Activated CD4-positive, alpha-beta T cell treated with anti-CD3 and anti-CD28 coated beads, Interleukin-2, amount 10 ng/mL, durations not matched to agents 24 days and 14 days (primary cell): ENCODE measurements at regions not wholly inside any gene's neighbourhood (a gene's known extent, or its start where the extent isn't known, plus 50 kb on each side); places are given as distances from the start of the nearest gene placed in this dataset.

Experiments
- DNase-seq: peaks from one replicate; pipeline ENCODE4 v3.0.0; 2022
- H3K27ac Mint-ChIP-seq: one replicate; pipeline ENCODE4 v1.8.0; 2022; ENCODE audit warnings: mild to moderate bottlenecking, mixed read lengths
- H3K27me3 Mint-ChIP-seq: one replicate; pipeline ENCODE4 v1.8.0; 2022; ENCODE audit warnings: mixed read lengths
- H3K36me3 Mint-ChIP-seq: one replicate; pipeline ENCODE4 v1.8.0; 2022; ENCODE audit warnings: low read depth, mild to moderate bottlenecking, mixed read lengths
- H3K4me1 Mint-ChIP-seq: one replicate; pipeline ENCODE4 v1.8.0; 2021; ENCODE audit warnings: mixed read lengths
- H3K4me3 Mint-ChIP-seq: one replicate; pipeline ENCODE4 v1.8.0; 2022; ENCODE audit warnings: mild to moderate bottlenecking, moderate library complexity, mixed read lengths
- H3K9me3 Mint-ChIP-seq: one replicate; pipeline ENCODE4 v1.8.0; 2021; ENCODE audit warnings: mixed read lengths
- intact Hi-C: fragments of 100-400 bp; cut with micrococcal nuclease; formaldehyde crosslinking; loops from one replicate; pipeline ENCODE4 v1.15.1; 2023

- peak; percentile 69 for DNase-seq
- intact Hi-C loops: no loop called here
- H3K4me3 Mint-ChIP-seq: peak overlapping the region; percentile 75
- no peaks in the 10 kb centered on the region for H3K36me3 Mint-ChIP-seq
- peaks cover 47% of the 10 kb centered on the region for H3K4me1 Mint-ChIP-seq
- H3K9me3 Mint-ChIP-seq: no peaks in the 10 kb centered on the region
- peak overlapping the region; percentile 87 for H3K27ac Mint-ChIP-seq
- no peaks in the 10 kb centered on the region for H3K27me3 Mint-ChIP-seq
Observed at GRCh38 chr10:4074545-4075407, 289.8 kb upstream of the KLF6 start.

- no peaks in the 10 kb centered on the region for H3K9me3 Mint-ChIP-seq
Observed at GRCh38 chr10:4073912-4074311, 288.9 kb upstream of the KLF6 start.

GRCh38 chr10:4070921-4071660, 286.1 kb upstream of the KLF6 start:
- Mint-ChIP-seq H3K27ac (no peak overlapping the region), H3K4me3 (no peak overlapping the region), H3K9me3 (no peaks in the 10 kb centered on the region), H3K36me3 (no peaks in the 10 kb centered on the region), H3K4me1 (peaks cover 33% of the 10 kb centered on the region), H3K27me3 (no peaks in the 10 kb centered on the region)
- intact Hi-C loops: no loop called here
- DNase-seq: no peak

More at GRCh38 chr10:4073912-4074311, 288.9 kb upstream of the KLF6 start:
- intact Hi-C loops: no loop called here
- no peak for DNase-seq
- no peaks in the 10 kb centered on the region for H3K27me3 Mint-ChIP-seq
- H3K27ac Mint-ChIP-seq: no peak overlapping the region
- H3K36me3 Mint-ChIP-seq: no peaks in the 10 kb centered on the region
- no peak overlapping the region for H3K4me3 Mint-ChIP-seq
- H3K4me1 Mint-ChIP-seq: peaks cover 41% of the 10 kb centered on the region

GRCh38 chr10:4070184-4070583, 285.2 kb upstream of the KLF6 start:
- H3K4me1 Mint-ChIP-seq: peaks cover 31% of the 10 kb centered on the region
- intact Hi-C loops: no loop called here
- no peaks in the 10 kb centered on the region for H3K36me3 Mint-ChIP-seq

GRCh38 chr10:4069491-4069890, 284.5 kb upstream of the KLF6 start:
- no peak overlapping the region for H3K27ac Mint-ChIP-seq
- no peak overlapping the region for H3K4me3 Mint-ChIP-seq
- intact Hi-C loops: loop anchor here (5.0 kb wide), 4 partner anchors 37 to 202 kb away; no protein-coding TSS in a partner anchor
- H3K9me3 Mint-ChIP-seq: no peaks in the 10 kb centered on the region
- no peaks in the 10 kb centered on the region for H3K36me3 Mint-ChIP-seq
- H3K27me3 Mint-ChIP-seq: no peaks in the 10 kb centered on the region
- no peak for DNase-seq
- H3K4me1 Mint-ChIP-seq: peaks cover 24% of the 10 kb centered on the region

More at GRCh38 chr10:4070184-4070583, 285.2 kb upstream of the KLF6 start:
- Mint-ChIP-seq H3K4me3 (no peak overlapping the region), H3K9me3 (no peaks in the 10 kb centered on the region), H3K27me3 (no peaks in the 10 kb centered on the region), H3K27ac (no peak overlapping the region)
- no peak for DNase-seq

- Mint-ChIP-seq H3K27ac (no peak overlapping the region), H3K36me3 (no peaks in the 10 kb centered on the region), H3K4me1 (peaks cover 15% of the 10 kb centered on the region), H3K27me3 (no peaks in the 10 kb centered on the region), H3K9me3 (no peaks in the 10 kb centered on the region), H3K4me3 (no peak overlapping the region)
- DNase-seq: no peak
- intact Hi-C loops: loop anchor here (5.0 kb wide), 4 partner anchors 36 to 201 kb away; no protein-coding TSS in a partner anchor
Observed at GRCh38 chr10:4068629-4069028, 283.6 kb upstream of the KLF6 start.

GRCh38 chr10:4067931-4068561, 283.0 kb upstream of the KLF6 start:
- Mint-ChIP-seq H3K27me3 (no peaks in the 10 kb centered on the region), H3K36me3 (no peaks in the 10 kb centered on the region), H3K4me1 (peaks cover 15% of the 10 kb centered on the region), H3K27ac (no peak overlapping the region), H3K4me3 (no peak overlapping the region), H3K9me3 (no peaks in the 10 kb centered on the region)
- DNase-seq: no peak
- intact Hi-C loops: loop anchor here (2.0 to 5.0 kb wide), 5 partner anchors 36 to 201 kb away; no protein-coding TSS in a partner anchor

- intact Hi-C loops: loop anchor here (2.0 to 5.0 kb wide), 5 partner anchors 35 to 200 kb away; no protein-coding TSS in a partner anchor
- Mint-ChIP-seq H3K9me3 (no peaks in the 10 kb centered on the region), H3K27ac (no peak overlapping the region), H3K36me3 (no peaks in the 10 kb centered on the region), H3K27me3 (no peaks in the 10 kb centered on the region), H3K4me3 (no peak overlapping the region), H3K4me1 (peaks cover 15% of the 10 kb centered on the region)
- DNase-seq: peak; percentile 69
Observed at GRCh38 chr10:4067531-4067930, 282.5 kb upstream of the KLF6 start.

GRCh38 chr10:4066581-4067390, 281.8 kb upstream of the KLF6 start:
- Mint-ChIP-seq H3K4me3 (no peak overlapping the region), H3K27me3 (no peaks in the 10 kb centered on the region), H3K9me3 (no peaks in the 10 kb centered on the region), H3K36me3 (no peaks in the 10 kb centered on the region), H3K27ac (peak overlapping the region; percentile 57), H3K4me1 (peaks cover 22% of the 10 kb centered on the region)
- no peak for DNase-seq
- intact Hi-C loops: loop anchor here (2.0 to 5.0 kb wide), 5 partner anchors 34 to 199 kb away; no protein-coding TSS in a partner anchor

- Mint-ChIP-seq H3K27me3 (no peaks in the 10 kb centered on the region), H3K9me3 (no peaks in the 10 kb centered on the region), H3K4me1 (peaks cover 37% of the 10 kb centered on the region), H3K27ac (no peak overlapping the region), H3K36me3 (no peaks in the 10 kb centered on the region), H3K4me3 (no peak overlapping the region)
- intact Hi-C loops: no loop called here
- DNase-seq: no peak
Observed at GRCh38 chr10:4064489-4064888, 279.5 kb upstream of the KLF6 start.

GRCh38 chr10:4063717-4064116, 278.7 kb upstream of the KLF6 start:
- Mint-ChIP-seq H3K36me3 (no peaks in the 10 kb centered on the region), H3K27me3 (no peaks in the 10 kb centered on the region), H3K4me1 (peaks cover 37% of the 10 kb centered on the region), H3K4me3 (no peak overlapping the region), H3K27ac (no peak overlapping the region), H3K9me3 (no peaks in the 10 kb centered on the region)
- no peak for DNase-seq
- intact Hi-C loops: no loop called here

- H3K4me1 Mint-ChIP-seq: peaks cover 40% of the 10 kb centered on the region
- no peak for DNase-seq
- H3K27ac Mint-ChIP-seq: no peak overlapping the region
- intact Hi-C loops: no loop called here
- H3K27me3 Mint-ChIP-seq: no peaks in the 10 kb centered on the region
- H3K36me3 Mint-ChIP-seq: no peaks in the 10 kb centered on the region
- peaks cover 5% of the 10 kb centered on the region for H3K9me3 Mint-ChIP-seq
- no peak overlapping the region for H3K4me3 Mint-ChIP-seq
Observed at GRCh38 chr10:4062751-4063150, 277.7 kb upstream of the KLF6 start.

- no peaks in the 10 kb centered on the region for H3K27me3 Mint-ChIP-seq
- intact Hi-C loops: no loop called here
Observed at GRCh38 chr10:4062072-4062471, 277.1 kb upstream of the KLF6 start.

More at GRCh38 chr10:4062072-4062471, 277.1 kb upstream of the KLF6 start:
- H3K4me3 Mint-ChIP-seq: no peak overlapping the region
- DNase-seq: no peak
- no peak overlapping the region for H3K27ac Mint-ChIP-seq
- peaks cover 40% of the 10 kb centered on the region for H3K4me1 Mint-ChIP-seq
- H3K36me3 Mint-ChIP-seq: no peaks in the 10 kb centered on the region
- peaks cover 5% of the 10 kb centered on the region for H3K9me3 Mint-ChIP-seq
